Activated CD4-positive, alpha-beta T cell treated with anti-CD3 and anti-CD28 coated beads for 36 hours (primary cell): ENCODE measurements at regions not wholly inside any gene's neighbourhood (a gene's known extent, or its start where the extent isn't known, plus 50 kb on each side); places are given as distances from the start of the nearest gene placed in this dataset.

Experiments used
- ATAC-seq: fragments of 200-7000 bp; cut with Tn5 transposase; one replicate; pipeline ENCODE4 v1.10.0; 2021; ENCODE audit warnings: mild to moderate bottlenecking, moderate library complexity
- CTCF ChIA-PET: fragments of 350-600 bp; sonication (Branson Sonifier 250); formaldehyde crosslinking; loops from one replicate; lab custom pipeline; 2021; ENCODE audit warnings: antibody characterized with exemption; lab: Charles Lee
- POLR2A ChIA-PET: fragments of 350-600 bp; sonication (Branson Sonifier 250); formaldehyde crosslinking; loops from one replicate; lab custom pipeline; 2021; ENCODE audit warnings: antibody characterized with exemption, inconsistent platforms; lab: Charles Lee
- DNase-seq: peaks from one replicate; pipeline ENCODE4 v3.0.0-alpha.2; 2020
- H3K27ac Mint-ChIP-seq: one replicate; pipeline ENCODE4 v1.8.0; 2021; ENCODE audit warnings: mixed read lengths
- H3K27me3 Mint-ChIP-seq: one replicate; pipeline ENCODE4 v1.8.0; 2021; ENCODE audit warnings: mixed read lengths
- H3K36me3 Mint-ChIP-seq: one replicate; pipeline ENCODE4 v1.8.0; 2021; ENCODE audit warnings: low read depth, mixed read lengths
- H3K4me1 Mint-ChIP-seq: one replicate; pipeline ENCODE4 v1.8.0; 2021; ENCODE audit warnings: mixed read lengths
- H3K4me3 Mint-ChIP-seq: one replicate; pipeline ENCODE4 v1.8.0; 2021; ENCODE audit warnings: mild to moderate bottlenecking, moderate library complexity, mixed read lengths
- H3K9me3 Mint-ChIP-seq: one replicate; pipeline ENCODE4 v1.8.0; 2021; ENCODE audit warnings: low read depth, mixed read lengths
- intact Hi-C, 2 experiments: fragments of 100-400 bp; cut with DNase I in 1 of 2; cut with micrococcal nuclease in 1 of 2; formaldehyde crosslinking; loops; one replicate each; pipeline versions ENCODE4 v1.14.2 to v1.15.1; 2022 to 2024; cut with DNase I, micrococcal nuclease

GRCh38 chr15:97520689-97521088, 439.8 kb upstream of the ARRDC4 start:
- Mint-ChIP-seq H3K27ac (no peak overlapping the region), H3K4me1 (no peaks in the 10 kb centered on the region), H3K27me3 (peaks cover 2% of the 10 kb centered on the region), H3K36me3 (no peaks in the 10 kb centered on the region), H3K9me3 (peaks cover 4% of the 10 kb centered on the region), H3K4me3 (no peak overlapping the region)
- ATAC-seq = no peak
- intact Hi-C loops = no loop called here
- CTCF ChIA-PET = no interaction called here
- no peak for DNase-seq
- POLR2A ChIA-PET = no interaction called here

- POLR2A ChIA-PET = no interaction called here
- ATAC-seq (no peak), DNase-seq (no peak)
- Mint-ChIP-seq H3K36me3 (no peaks in the 10 kb centered on the region), H3K4me3 (no peak overlapping the region), H3K4me1 (no peaks in the 10 kb centered on the region), H3K27ac (no peak overlapping the region), H3K9me3 (peaks cover 4% of the 10 kb centered on the region), H3K27me3 (peaks cover 2% of the 10 kb centered on the region)
- intact Hi-C loops = no loop called here
- CTCF ChIA-PET = no interaction called here
Observed at GRCh38 chr15:97521381-97522285, 438.9 kb upstream of the ARRDC4 start.

DNA sequence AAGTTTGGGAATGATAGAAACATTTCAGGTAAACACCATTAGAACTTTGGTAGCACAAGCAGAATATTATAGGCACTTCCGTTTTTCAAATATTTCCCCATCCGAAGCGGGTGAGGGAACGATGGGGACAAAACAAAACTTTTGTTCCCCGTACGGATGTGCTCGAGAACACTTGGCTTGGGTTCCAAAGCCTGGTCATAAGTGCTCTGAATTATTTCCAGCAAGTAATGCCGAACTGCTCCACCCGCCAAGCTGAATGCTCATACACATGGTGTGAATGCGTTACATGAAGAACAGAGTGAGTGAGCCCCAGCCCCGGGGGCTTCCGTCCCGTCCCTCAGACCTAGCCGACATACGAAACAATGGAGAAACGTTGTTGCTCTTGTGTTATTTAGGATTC, 438.2 kb upstream of the ARRDC4 start:
- ChIA-PET CTCF (no interaction called here), POLR2A (no interaction called here)
- ATAC-seq = no peak
- intact Hi-C loops = no loop called here
- Mint-ChIP-seq H3K4me3 (no peak overlapping the region), H3K9me3 (peaks cover 4% of the 10 kb centered on the region), H3K36me3 (no peaks in the 10 kb centered on the region), H3K27me3 (peaks cover 2% of the 10 kb centered on the region), H3K27ac (no peak overlapping the region), H3K4me1 (no peaks in the 10 kb centered on the region)
- DNase-seq = no peak

- Mint-ChIP-seq H3K27ac (no peak overlapping the region), H3K27me3 (peaks cover 2% of the 10 kb centered on the region), H3K4me3 (no peak overlapping the region), H3K9me3 (peaks cover 4% of the 10 kb centered on the region), H3K4me1 (no peaks in the 10 kb centered on the region), H3K36me3 (no peaks in the 10 kb centered on the region)
- intact Hi-C loops = no loop called here
- ChIA-PET POLR2A (no interaction called here), CTCF (no interaction called here)
- DNase-seq (no peak), ATAC-seq (no peak)
Observed at GRCh38 chr15:97525809-97526208, 434.7 kb upstream of the ARRDC4 start.

DNA sequence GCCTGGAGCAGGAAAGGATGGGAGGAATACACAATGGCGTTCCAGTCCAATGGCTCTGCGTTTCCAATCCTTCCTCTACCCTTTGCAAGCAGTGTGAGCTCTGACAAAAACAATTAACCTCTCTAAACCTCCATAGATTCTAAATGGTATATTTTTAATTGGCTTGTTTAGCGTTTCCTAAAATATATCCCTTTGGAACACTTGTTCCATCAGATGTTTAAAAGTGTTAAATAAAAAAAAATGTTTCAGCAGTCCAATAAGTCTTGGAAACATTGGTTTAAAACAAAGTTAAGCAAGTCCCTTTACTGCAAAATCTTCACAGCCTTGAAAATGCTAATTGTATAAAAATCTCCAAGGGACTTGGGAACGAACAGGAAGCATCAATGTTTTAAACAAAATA, 432.3 kb upstream of the ARRDC4 start:
- ATAC-seq (no peak), DNase-seq (no peak)
- POLR2A ChIA-PET = no interaction called here
- no peaks in the 10 kb centered on the region for H3K4me1 Mint-ChIP-seq
- H3K27ac Mint-ChIP-seq = no peak overlapping the region
- no peaks in the 10 kb centered on the region for H3K36me3 Mint-ChIP-seq
- CTCF ChIA-PET = no interaction called here
- no peak overlapping the region for H3K4me3 Mint-ChIP-seq
- H3K9me3 Mint-ChIP-seq = peaks cover 4% of the 10 kb centered on the region
- peaks cover 2% of the 10 kb centered on the region for H3K27me3 Mint-ChIP-seq
- intact Hi-C loops = no loop called here

DNA sequence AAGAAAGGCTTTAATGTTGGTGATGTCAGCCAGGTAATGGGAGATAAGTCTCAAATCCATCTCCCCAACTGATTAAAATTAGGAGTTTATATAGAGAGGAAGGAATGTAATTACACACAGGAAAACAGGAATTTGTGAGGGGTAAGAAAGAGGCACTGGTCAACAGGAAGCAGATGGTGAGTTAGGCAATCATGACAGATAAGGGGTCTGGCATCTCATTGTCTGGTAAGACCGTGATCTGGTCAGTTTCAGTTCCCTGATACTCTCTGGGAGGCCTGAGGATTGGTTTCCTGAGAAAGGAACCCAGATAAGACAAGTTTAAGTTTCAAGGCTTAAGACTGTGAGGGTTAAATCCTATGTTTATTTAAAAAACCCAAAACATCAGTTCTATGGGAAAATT, 414.7 kb upstream of the ARRDC4 start:
- ATAC-seq (no peak), DNase-seq (no peak)
- no peaks in the 10 kb centered on the region for H3K36me3 Mint-ChIP-seq
- H3K9me3 Mint-ChIP-seq = peaks cover 22% of the 10 kb centered on the region
- no peak overlapping the region for H3K27ac Mint-ChIP-seq
- ChIA-PET POLR2A (no interaction called here), CTCF (no interaction called here)
- no peaks in the 10 kb centered on the region for H3K27me3 Mint-ChIP-seq
- intact Hi-C loops = no loop called here
- H3K4me1 Mint-ChIP-seq = no peaks in the 10 kb centered on the region
- H3K4me3 Mint-ChIP-seq = no peak overlapping the region

GRCh38 chr15:97547381-97547780, 413.1 kb upstream of the ARRDC4 start:
- Mint-ChIP-seq H3K9me3 (peaks cover 24% of the 10 kb centered on the region), H3K27ac (no peak overlapping the region), H3K4me1 (no peaks in the 10 kb centered on the region), H3K4me3 (no peak overlapping the region), H3K27me3 (no peaks in the 10 kb centered on the region), H3K36me3 (no peaks in the 10 kb centered on the region)
- ChIA-PET POLR2A (no interaction called here), CTCF (no interaction called here)
- intact Hi-C loops = no loop called here
- DNase-seq = no peak
- no peak for ATAC-seq

GRCh38 chr15:97561529-97561928, 399.0 kb upstream of the ARRDC4 start:
- Mint-ChIP-seq H3K27ac (no peak overlapping the region), H3K27me3 (no peaks in the 10 kb centered on the region), H3K9me3 (peaks cover 5% of the 10 kb centered on the region), H3K36me3 (no peaks in the 10 kb centered on the region), H3K4me3 (no peak overlapping the region), H3K4me1 (no peaks in the 10 kb centered on the region)
- CTCF ChIA-PET = no interaction called here
- ATAC-seq (no peak), DNase-seq (no peak)
- POLR2A ChIA-PET = no interaction called here
- intact Hi-C loops = no loop called here

DNA sequence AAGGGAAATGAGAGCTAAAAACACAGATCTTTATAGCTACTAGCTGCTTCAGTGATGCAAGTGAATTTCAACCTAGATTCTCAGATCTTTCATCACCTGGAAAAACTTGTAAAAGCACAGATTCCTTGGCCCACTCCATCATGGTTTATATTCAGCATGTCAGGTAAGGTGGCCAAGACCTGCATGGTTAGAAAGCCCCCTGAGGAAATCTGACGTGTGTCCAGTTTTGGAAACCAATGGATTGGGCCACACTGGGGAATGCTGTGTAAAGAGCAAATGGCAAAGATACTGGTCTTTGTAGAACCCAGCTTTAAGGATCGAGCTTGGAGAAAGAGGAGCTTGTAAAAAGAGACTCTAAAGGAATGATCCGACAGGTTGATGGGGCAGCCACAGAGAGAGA, 397.0 kb upstream of the ARRDC4 start:
- ATAC-seq = no peak
- Mint-ChIP-seq H3K27ac (no peak overlapping the region), H3K27me3 (no peaks in the 10 kb centered on the region), H3K4me1 (no peaks in the 10 kb centered on the region), H3K4me3 (no peak overlapping the region), H3K36me3 (no peaks in the 10 kb centered on the region), H3K9me3 (peaks cover 6% of the 10 kb centered on the region)
- CTCF ChIA-PET = no interaction called here
- intact Hi-C loops = no loop called here
- POLR2A ChIA-PET = no interaction called here
- no peak for DNase-seq

- H3K4me1 Mint-ChIP-seq = no peaks in the 10 kb centered on the region
- CTCF ChIA-PET = no interaction called here
- intact Hi-C loops = no loop called here
- H3K27me3 Mint-ChIP-seq = no peaks in the 10 kb centered on the region
- no peaks in the 10 kb centered on the region for H3K36me3 Mint-ChIP-seq
- H3K27ac Mint-ChIP-seq = no peak overlapping the region
- ATAC-seq = no peak
- no peak overlapping the region for H3K4me3 Mint-ChIP-seq
- H3K9me3 Mint-ChIP-seq = peaks cover 2% of the 10 kb centered on the region
- DNase-seq = no peak
- POLR2A ChIA-PET = no interaction called here
Observed at GRCh38 chr15:97566961-97567360, 393.5 kb upstream of the ARRDC4 start.

DNA sequence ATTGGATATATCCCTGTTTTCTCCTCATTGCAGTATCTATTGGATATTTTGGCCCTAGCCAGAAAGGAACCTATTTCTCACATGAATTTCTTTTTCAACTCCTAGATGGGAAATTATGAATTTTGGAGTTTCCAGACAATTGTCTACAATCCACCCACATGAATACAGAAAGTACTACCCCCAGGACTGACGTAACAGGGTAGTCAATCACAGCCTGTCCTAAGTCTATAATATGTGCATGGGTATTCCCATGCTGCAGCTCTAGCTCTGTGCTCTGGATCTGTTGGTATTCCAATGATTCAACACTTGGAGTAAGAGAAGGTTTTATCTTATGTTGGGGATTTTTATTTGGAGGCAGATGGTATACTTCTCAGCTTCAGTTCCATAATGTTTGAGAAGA, 393.1 kb upstream of the ARRDC4 start:
- H3K27me3 Mint-ChIP-seq = no peaks in the 10 kb centered on the region
- H3K27ac Mint-ChIP-seq = no peak overlapping the region
- no peak for ATAC-seq
- H3K4me1 Mint-ChIP-seq = no peaks in the 10 kb centered on the region
- peaks cover 2% of the 10 kb centered on the region for H3K9me3 Mint-ChIP-seq
- no peak overlapping the region for H3K4me3 Mint-ChIP-seq
- intact Hi-C loops = no loop called here
- H3K36me3 Mint-ChIP-seq = no peaks in the 10 kb centered on the region
- ChIA-PET POLR2A (no interaction called here), CTCF (no interaction called here)
- no peak for DNase-seq

DNA sequence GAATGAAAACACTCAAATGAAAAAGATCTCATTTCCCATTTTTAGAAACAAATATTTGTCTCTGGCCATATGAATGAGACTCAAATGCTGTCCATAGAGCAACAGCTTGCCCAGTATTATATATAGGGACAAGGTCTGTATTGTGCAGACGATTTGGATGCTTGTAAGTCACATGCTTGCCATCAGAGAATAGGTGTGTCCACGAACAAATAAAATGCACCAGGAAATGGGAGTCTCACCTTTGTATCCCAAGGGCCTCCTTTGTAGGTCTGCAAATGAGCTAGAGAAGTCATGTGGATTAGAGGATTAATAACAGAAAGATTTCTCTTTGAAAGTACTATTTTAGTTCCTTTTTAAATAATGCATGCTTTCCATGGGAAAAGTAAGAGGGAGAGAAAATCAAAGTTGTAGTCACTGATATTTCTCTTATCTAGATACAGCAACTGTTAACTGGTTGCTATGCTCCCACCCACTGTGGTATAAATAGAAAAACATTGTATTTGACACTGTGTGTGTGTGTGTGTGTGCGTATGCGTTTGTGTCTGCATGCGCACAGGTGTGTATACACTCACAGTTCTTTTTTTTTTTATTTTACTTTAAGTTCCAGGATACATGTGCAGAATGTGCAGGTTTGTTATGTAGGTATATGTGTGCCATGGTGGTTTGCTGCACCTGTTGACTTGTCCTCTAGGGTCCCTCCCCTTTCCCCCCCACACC, 383.4 kb upstream of the ARRDC4 start:
- intact Hi-C loops = no loop called here
- ChIA-PET CTCF (no interaction called here), POLR2A (no interaction called here)
- DNase-seq (no peak), ATAC-seq (no peak)
- H3K36me3 Mint-ChIP-seq = no peaks in the 10 kb centered on the region
- H3K27ac Mint-ChIP-seq = no peak overlapping the region
- H3K4me3 Mint-ChIP-seq = no peak overlapping the region
- H3K9me3 Mint-ChIP-seq = peaks cover 12% of the 10 kb centered on the region
- H3K4me1 Mint-ChIP-seq = no peaks in the 10 kb centered on the region
- no peaks in the 10 kb centered on the region for H3K27me3 Mint-ChIP-seq
